GM21786 (cell line): ENCODE measurements at regions not wholly inside any gene's neighbourhood (a gene's known extent, or its start where the extent isn't known, plus 50 kb on each side); places are given as distances from the start of the nearest gene placed in this dataset.
"Not testable (repeated sequence)": the region's sequence is repeated elsewhere in the genome, so short reads cannot be mapped to it uniquely, and the experiment has no call there.

ENCODE experiments used
- ATAC-seq: cut with Tn5 transposase; IDR thresholded peaks from one replicate; pipeline ENCODE4 v1.9.1; 2021; ENCODE audit not compliant: unreplicated experiment

DNA sequence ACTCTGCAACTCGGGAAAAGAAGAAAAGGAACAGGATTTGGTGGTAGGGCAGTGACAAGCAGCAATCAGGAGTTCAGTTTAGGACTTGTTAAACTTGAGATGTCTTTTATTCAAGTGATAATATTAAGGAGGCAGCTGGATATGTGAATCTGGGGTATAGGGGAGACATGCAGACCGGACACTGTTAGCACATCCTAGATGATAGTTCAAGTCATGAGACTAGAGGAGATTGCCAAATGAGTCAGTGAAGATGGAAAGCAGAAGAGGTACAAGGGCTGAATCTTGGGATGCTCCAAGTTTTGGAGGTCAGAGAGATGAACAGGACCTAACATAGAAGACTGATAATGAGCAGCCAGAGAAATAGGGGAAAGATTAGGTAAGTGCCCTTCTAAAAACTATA is 69.5 kb upstream of the PSME4 start:
- ATAC-seq = no peak

DNA sequence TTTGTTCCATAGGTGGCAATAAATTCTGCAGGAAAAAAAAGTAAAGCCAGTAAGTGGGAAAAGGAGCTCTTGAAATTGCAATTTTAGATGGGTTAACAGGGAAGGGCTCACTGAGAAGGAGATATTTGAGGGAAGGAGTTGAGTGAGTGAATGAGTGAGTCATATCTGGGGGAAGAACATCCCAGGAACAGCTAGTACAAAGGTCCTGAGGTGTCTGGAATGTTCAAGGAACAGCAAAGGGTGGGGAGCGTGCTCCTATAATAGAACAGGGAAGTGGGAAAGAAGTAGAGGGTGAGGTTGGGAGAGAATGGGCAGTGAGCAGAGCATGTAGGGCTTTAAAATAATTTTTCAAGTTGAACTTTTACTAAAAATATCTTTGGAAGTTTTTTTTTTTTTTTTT is 68.0 kb upstream of the PSME4 start:
- ATAC-seq = no peak

DNA sequence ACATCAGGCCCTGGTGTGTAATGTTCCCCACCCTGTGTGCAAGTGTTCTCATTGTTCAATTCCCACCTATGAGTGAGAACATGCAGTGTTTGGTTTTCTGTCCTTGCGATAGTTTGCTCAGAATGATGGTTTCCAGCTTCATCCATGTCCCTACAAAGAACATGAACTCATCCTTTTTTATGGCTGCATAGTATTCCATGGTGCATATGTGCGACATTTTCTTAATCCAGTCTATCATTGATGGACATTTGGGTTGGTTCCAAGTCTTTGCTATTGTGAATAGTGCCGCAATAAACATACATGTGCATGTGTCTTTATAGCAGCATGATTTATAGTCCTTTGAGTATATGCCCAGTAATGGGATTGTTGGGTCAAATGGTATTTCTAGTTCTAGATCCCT is 60.5 kb upstream of the PSME4 start:
- ATAC-seq = not testable (repeated sequence)

DNA sequence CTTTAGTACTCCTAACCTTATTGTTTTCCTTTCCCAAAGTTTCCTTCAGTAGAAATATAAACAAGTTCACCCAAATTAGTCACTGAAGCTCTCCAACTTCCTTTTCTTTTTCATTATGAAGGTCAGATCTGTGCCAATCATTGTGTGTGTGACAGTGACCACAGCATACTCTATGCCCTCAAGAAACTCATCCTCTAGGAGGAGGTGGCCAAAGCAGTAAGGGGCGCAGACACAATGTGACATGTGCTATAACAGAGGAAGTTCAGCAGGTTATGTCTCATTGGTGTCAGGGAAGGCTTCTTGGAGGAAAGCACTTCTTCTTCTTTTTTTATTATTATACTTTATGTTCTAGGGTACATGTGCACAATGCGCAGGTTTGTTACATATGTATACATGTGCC is 60.0 kb upstream of the PSME4 start:
- no peak for ATAC-seq

DNA sequence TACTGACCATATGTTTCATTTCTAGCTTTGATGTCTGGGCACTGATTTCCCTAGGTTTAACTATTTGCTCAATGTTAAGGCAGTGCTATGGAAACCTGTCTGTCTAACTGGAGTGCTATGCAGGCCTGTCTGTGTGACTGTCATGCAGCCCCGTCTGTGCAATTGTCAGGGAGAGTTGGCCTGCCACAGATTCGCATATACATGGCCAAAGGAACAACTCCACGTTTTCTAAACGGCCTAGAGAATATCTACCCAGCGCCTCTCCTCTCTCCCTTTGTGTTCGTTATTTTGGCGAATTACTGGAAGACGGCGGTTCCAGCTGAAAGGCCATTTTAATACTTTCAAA is 59.6 kb upstream of the PSME4 start:
- no peak for ATAC-seq

DNA sequence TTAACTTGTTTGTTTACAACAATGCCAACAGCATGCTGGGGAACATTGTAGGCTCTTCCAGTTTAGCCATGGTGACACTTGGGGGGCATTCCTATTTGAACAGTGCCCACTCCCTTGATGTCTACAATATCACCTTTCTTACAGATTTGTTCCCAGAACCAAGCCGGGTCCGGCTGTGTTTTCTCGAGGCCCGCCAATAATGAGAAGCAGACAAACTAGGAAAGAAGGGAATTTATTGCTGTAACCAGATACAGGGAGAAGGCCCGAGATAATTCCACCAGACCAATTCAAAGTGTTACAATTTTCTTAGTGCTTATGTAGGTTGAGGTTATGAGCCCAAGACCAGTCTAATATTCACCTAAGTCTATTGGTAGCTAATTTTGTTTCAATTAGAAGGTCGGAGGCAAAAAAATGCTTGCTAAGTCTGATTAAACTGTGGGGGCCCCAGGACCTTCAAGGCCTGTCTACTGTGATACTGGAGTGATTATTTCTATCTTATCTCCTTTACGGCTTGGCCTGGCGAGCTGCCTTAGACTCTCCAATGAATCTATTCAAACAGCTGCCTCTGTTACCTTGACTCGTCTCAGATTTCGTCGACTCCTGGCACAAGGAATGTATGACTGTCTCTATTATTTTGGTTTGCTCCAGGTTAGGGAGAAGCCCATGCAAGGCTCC is 59.1 kb upstream of the PSME4 start:
- ATAC-seq = no peak

DNA sequence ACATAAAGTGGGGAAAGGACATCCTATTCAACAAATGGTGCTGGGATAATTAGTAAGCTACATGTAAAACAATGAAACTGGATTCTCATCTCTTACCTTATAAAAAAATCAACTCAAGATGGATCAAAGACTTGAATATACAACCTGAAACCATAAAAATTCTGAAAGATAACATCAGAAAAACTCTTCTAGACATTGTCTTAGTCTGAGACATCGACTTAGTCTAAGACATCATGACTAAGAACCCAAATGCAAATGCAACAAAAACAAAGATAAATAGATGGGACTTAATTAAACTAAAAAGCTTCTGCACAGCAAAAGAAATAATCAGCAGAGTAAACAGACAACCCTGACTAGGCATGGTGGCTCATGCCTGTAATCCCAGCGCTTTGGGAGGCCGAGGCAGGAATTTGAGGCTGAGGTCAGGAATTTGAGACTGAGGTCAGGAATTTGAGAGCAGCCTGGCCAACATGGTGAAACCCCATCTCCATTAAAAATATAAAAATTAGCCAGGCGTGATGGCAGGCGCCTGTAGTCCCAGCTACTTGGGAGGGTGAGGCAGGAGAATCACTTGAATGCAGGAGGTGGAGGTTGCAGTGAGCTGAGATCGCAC is 54.8 kb upstream of the PSME4 start:
- ATAC-seq = not testable (repeated sequence)

DNA sequence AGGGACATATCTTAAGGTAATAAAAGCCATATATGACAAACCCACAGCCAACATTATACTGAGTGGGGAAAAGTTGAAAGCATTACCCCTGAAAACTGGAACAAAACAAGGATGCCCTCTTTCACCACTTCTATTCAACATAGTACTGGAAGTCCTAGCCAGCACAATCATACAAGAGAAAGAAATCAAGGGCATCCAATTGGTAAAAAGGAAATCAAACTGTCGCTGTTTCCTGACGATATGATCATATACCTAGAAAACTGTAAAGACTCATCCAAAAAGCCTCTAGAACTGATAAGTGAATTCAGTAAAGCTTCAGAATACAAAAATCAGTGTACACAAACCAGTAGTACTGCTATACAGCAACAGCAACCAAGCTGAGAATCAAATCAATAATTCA is 53.8 kb upstream of the PSME4 start:
- no peak for ATAC-seq

DNA sequence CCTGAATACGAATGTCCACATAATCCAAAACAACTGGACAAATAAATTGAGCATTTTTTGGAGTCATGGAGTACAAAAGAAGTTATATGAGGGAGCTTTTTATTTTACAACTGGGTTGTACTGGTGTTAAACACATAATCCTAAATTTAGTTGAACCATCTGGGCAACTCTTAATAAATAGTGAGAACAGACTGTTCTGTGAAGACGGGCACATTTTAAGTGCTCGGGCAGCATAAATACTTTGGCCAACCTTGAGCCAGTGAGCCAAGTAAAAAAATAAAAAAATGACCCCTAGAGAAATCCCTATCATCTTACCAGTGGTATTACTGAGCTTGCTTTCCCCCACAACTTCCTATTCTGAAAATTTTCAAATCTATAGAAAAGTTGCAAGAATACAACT is 50.9 kb upstream of the PSME4 start:
- no peak for ATAC-seq

DNA sequence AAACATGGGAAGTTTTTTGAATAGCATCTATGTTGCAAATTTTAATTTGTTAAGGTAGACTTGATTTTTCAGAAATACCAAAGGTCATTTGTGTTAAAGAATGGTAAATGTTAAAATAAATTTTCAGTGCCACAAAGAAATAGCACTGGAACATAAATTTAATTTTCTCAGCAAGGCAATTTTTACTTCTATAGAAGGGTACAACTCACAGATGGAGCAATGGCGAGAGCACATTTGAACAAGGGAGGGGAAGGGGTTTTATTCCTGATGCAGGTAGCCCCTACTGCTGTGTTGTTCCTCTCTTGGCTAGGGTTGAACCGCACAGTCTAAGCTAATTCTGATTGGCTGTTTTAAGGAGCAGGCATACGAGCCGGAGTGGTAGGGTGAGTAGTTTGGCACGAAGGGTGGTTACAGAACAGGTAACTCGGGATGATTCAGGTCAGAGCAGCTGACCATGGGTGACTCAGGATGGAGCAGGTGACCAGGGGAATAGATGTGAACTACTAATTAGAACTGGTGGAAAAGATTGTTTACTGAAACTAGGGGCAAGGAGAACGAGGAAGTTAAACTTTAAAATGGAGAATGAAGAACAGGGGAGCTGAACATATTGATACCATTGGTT is 50.1 kb upstream of the PSME4 start:
- ATAC-seq = no peak
